GM18505 (cell line): ENCODE measurements at regions not wholly inside any gene's neighbourhood (a gene's known extent, or its start where the extent isn't known, plus 50 kb on each side); places are given as distances from the start of the nearest gene placed in this dataset.

Source experiments
- ATAC-seq: cut with Tn5 transposase; IDR thresholded peaks from one replicate; pipeline ENCODE4 v1.9.1; 2021; ENCODE audit not compliant: unreplicated experiment
- POLR2A ChIP-seq: IDR thresholded peaks from 4 replicates; pipeline ENCODE4 v1.6.1; 2011; ENCODE audit warnings: borderline replicate concordance; ENCODE audit not compliant: insufficient read depth, insufficient read length; ENCODE audit errors: extremely low read depth

DNA sequence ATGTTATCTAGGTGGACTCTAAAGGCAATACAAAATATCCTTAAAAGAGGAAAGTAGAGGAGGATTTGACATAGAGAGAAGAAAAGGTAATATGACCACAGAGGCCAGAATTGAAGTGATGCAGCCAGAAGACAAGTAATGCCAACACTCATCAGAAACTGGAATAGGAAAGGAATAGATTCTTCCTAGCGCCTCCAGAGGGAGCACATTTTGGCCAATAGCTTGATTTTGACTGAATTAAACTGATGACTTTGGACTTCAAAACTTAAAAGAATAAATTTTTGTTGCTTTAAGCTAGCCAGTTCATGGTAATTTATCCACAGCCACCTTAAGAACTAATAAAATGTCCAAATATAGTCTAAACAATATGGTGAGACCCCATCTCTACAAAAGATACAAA, 1921.9 kb downstream of the OLFM4 start:
- no peak for TF ChIP-seq POLR2A

DNA sequence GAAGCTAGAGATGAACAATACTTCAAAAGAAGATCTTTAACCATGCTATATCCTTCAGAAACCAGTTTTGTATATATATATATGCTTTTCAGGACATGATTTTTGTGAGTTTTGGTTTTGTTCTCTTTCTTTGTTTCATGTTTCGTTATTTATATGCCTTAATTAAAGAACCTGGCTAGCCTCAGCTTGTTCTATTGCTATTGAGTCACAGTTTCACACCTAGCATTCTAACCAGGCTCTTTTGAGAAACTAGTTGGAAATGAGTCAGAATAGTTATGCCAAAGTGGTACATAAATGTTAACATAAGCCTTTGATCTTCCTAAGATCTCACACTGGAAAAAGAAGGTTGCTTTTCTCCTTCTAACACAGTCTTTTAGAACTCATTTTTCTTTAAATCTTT, 1925.2 kb downstream of the OLFM4 start:
- TF ChIP-seq POLR2A, result no peak

More for the DNA sequence above, 1921.9 kb downstream of the OLFM4 start:
- no peak for ATAC-seq

DNA sequence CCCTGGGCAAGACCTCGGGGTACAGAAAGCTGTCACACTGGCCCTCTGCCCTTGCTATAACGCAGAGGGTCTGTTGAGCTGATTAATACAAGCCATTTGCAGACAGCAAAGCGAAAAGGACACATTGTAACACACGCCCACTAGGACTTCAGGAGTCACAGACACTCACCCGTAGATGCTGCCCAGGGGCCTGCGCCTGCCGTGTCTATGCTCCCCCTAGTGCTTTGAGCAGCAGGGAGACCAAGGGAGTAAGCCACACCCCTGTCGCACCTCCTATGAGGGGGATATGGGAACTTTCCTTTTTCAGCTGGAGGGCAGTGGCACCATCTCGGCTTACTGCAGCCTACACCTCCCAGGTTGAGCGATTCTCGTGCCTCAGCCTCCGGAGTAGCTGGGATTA, 1930.2 kb downstream of the OLFM4 start:
- no peak for ATAC-seq
- TF ChIP-seq POLR2A, result no peak

More for the DNA sequence above, 1925.2 kb downstream of the OLFM4 start:
- ATAC-seq, result no peak

DNA sequence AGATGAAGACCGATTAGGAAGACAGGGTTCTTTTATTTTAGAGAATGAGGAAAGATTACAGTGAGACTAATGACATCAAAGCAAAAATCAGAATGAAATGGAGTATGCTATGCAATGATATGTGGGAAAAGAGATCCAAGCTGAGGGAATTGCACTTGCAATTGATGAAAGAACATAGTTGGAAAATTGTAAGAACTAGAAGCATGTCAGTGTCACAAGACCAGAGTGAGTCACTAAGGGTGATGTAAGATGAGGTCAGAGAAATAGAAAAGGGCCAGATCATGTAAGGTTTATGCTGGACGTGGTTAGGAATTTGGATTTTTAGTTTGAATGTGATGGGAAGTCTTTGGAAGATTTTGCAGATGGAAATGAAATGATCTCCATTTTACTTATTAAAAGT, 1937.3 kb downstream of the OLFM4 start:
- TF ChIP-seq POLR2A, result no peak
- ATAC-seq, result no peak

- TF ChIP-seq POLR2A, result no peak
- ATAC-seq, result no peak
These were observed 1944.2 kb downstream of the OLFM4 start for GRCh38 chr13:54972838-54973237.

- ATAC-seq, result no peak
These were observed 1947.1 kb downstream of the OLFM4 start for GRCh38 chr13:54975676-54976075.

DNA sequence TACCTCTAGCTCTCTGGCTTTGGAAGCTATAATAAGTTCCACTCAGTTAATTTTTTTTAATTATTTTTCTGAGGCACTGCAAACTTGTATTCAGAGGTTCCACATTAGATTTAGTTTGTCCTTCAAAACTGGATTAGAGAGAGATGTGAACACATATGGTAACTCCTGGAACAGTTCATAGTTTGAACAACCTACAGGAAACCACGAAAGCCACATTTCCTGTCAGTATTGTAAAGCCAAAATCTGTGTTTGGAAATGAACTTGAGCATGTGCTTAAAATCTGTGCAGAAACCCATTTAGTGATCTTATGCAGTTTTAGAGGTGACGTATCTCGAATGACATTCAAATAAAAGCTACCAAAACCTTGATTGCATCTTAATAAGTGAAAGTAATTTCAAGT, 1952.0 kb downstream of the OLFM4 start:
- ATAC-seq, result no peak
- no peak for TF ChIP-seq POLR2A

More at GRCh38 chr13:54975676-54976075, 1947.1 kb downstream of the OLFM4 start:
- no peak for TF ChIP-seq POLR2A

DNA sequence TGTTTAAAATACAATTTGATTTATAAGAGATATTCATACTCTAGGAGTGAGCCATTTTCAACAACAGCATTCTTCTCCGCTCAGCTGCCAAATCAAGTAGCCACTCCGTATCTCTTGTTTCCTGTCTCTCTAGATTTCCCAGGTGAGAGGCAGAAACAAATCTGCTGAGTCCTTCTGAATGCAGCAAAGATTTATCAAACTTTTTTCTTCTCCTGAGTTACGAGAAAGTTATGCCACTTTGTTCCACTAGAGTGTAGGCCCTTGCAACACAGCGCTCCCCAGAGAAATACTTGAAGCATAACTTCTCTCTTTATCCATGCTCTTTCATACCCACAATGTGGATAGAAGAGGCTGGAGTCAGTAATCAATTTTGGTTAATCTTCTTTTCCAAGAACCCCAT, 1960.8 kb downstream of the OLFM4 start:
- TF ChIP-seq POLR2A, result no peak
- no peak for ATAC-seq

DNA sequence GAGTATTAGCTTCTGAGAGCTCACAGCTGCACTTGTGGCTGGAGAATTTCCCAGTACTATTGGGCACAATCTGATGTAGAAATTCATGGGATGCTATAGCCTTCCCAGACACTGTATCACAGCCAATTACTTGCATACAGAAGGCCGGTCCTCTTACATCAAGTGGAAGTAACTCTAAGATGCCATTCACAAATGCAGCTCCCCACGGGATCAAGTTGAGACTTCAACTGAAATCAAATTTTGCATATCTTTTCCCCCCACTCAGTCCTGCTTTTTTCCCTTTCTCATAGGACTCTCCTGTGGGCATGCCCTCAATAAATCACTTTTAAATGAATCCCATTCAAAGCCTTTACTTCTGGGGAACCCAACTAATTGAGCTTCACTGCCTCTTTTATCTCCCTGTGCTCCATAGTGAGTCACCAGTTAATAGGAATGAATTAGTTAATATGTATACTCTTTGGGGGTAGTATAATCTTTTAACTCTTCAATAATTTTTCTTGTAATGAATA, 1970.8 kb downstream of the OLFM4 start:
- TF ChIP-seq POLR2A, result no peak
- ATAC-seq, result no peak

GRCh38 chr13:55000043-55000442, 1971.4 kb downstream of the OLFM4 start:
- TF ChIP-seq POLR2A, result no peak
- no peak for ATAC-seq

GRCh38 chr13:55000844-55001243, 1972.2 kb downstream of the OLFM4 start:
- no peak for TF ChIP-seq POLR2A
- ATAC-seq, result no peak

GRCh38 chr13:55001881-55002280, 1973.3 kb downstream of the OLFM4 start:
- no peak for TF ChIP-seq POLR2A
- ATAC-seq, result no peak

DNA sequence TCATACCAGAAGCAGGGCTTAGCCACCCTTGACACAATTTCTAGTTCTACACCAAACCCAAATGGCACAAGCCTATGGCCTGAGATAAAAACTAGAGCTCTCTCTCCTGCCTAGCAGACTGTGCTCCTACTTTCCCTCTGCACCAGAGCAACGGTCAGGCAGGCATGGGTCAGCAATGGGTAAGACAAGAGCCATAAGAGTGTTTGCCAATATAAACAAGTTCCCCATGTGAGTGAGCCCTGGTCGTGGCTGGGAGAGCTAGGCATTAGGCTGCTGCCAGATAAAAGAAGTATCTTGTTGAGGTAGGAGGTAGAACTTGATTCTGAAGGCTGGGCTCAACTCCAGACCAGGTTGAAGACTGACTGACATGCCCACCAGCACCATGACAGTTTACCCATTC, 1979.1 kb downstream of the OLFM4 start:
- no peak for ATAC-seq
- no peak for TF ChIP-seq POLR2A

DNA sequence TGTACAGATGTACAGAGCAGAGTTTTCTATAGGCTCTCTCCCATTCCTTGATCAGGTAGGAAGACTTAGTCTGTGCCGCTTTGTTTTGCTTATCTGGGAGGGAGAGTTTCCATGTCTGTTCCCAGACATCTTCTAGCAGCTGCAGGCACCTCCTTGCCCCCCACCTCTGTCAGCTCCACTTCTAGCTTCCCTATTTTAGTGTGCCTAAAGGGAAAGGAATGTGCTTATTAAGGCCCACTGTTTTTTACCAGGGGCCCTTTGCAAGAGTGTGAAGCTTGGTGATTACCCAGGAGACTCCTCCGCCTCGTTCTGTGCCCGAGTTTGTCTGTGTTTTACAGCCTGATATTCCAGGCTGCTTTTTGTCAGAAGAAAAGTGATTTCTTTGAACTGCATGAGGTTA, 1984.4 kb downstream of the OLFM4 start:
- ATAC-seq, result no peak
- no peak for TF ChIP-seq POLR2A

DNA sequence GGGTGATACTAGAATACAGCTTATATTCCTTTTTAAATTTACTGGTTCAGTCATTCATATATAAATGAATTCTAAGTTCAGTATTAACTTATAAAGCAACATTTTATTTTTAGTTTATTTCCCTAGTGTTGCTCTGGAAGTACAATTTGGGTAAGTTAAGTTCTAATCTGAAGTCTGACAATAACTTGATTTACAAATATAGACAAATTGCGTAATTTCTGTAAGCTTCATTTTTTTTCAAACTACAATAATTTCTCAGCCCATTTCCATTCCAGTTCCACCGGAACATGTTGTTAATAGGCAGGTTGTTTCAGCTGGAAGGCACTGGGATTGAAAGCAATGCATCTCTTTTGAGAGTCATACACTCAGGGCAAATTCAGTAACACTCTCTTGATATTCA, 2000.7 kb downstream of the OLFM4 start:
- TF ChIP-seq POLR2A, result no peak
- no peak for ATAC-seq
